ENCODE measurements at regions not wholly inside any gene's neighbourhood (a gene's known extent, or its start where the extent isn't known, plus 50 kb on each side); places are given as distances from the start of the nearest gene placed in this dataset.

DNA sequence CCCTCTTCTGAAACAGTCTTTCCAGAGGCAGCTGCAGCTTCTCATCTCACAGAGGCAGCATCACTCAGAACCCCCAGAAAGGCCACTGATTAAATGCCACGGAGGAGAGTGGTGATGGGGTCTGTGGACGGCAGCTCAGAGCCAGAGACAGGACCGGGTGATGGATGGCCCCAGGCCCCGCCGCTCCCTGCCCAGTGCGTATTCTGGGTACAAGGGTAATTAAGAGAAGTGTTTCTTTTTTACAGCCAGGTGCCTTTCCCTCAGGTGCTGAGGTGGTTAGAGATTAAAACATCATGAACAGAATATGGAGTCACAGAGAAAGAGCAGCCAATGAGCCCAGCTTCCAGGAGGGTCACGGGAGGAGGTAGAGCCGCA, 434.5 kb downstream of the PREX1 start:
- TF ChIP-seq POLR2AphosphoS5 (IDR thresholded peaks at IDR 0.05; ENCODE audit: low read depth, low read length): no peak
- no peak for TF ChIP-seq SPI1 (IDR thresholded peaks at IDR 0.05; ENCODE audit: low read depth, low read length)
- no peak for TF ChIP-seq TAF1 (IDR thresholded peaks at IDR 0.05; ENCODE audit: low read depth, low read length)
- TF ChIP-seq POLR2A (IDR thresholded peaks at IDR 0.05; ENCODE audit: low read depth, low read length): no peak
- no peak for TF ChIP-seq POU2F2 (IDR thresholded peaks at IDR 0.05; ENCODE audit: low read depth, low read length)
- TF ChIP-seq PAX5 (IDR thresholded peaks at IDR 0.05; ENCODE audit: insufficient read depth, low read length, severe bottlenecking): no peak
- FAIRE-seq (no peak), DNase-seq (ENCODE audit: insufficient read length, low spot score) (no peak)

DNA sequence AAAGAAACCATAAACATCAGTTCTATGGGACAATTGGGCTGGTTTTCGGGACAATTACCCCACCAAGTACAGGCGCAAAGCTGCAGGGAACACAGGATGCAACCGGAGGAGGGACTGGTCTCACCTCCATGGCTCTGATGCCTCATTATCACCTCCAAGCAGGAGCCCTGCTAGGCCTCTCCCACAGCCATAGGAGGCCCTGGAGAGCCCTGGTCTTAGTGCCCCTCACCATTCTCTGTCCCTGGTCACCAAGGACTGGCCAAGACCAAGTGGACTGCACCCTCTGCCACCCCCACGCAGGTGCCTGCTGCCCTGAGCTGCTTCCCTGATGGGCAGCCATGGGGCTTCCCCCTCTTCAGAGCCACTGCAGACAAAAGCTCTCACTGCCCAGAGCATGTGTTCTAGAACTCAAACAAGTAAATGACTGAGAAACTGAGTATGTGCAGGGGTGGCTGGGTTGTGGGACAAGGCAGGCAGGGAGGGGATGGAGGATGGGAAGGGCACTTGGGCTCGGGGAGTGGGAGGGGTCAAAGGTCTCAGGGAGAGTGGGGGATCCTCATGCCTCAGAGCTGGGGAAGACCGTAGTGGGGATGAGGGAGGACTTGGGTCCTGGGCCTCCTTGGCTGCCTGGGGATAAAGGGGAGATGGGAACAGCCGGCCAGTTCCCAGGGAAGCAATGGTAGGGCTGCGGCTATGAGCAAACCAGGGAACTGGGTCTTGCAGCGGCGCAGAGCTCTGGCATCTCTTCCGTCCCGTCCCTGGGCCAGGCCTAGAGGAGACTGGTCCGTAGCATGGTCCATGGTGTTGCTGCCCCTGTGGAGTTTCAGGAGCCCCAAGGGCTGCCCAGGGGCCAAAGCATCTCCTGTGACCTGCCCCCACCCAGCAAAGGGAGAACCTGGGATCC, 435.1 kb downstream of the PREX1 start:
- FAIRE-seq (no peak), DNase-seq (ENCODE audit: insufficient read length, low spot score) (no peak)
- TF ChIP-seq POU2F2 (IDR thresholded peaks at IDR 0.05; ENCODE audit: low read depth, low read length): no peak
- no peak for TF ChIP-seq POLR2AphosphoS5 (IDR thresholded peaks at IDR 0.05; ENCODE audit: low read depth, low read length)
- no peak for TF ChIP-seq TAF1 (IDR thresholded peaks at IDR 0.05; ENCODE audit: low read depth, low read length)
- no peak for TF ChIP-seq SPI1 (IDR thresholded peaks at IDR 0.05; ENCODE audit: low read depth, low read length)
- TF ChIP-seq PAX5 (IDR thresholded peaks at IDR 0.05; ENCODE audit: insufficient read depth, low read length, severe bottlenecking): no peak
- TF ChIP-seq POLR2A (IDR thresholded peaks at IDR 0.05; ENCODE audit: low read depth, low read length): no peak

DNA sequence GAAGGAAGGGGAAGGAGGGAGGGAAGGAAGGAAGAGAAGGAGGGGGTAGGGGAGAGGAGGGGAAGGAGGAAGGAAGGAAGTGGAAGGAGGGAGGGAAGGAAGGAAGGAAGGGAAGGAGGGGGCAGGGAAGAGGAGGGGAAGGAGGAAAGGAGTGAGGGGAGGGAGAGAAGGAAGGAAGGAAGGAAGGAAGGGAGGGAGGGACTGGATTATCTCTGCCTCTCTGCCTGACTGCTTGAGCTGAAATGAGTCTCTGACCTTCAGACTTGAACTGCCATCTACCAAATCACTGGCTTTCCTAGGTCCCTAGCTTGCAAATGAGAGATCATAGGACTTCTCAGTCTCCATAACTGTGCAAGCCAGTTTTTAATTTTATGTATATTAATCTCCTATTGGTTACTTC, 436.8 kb downstream of the PREX1 start:
- DNase-seq (ENCODE audit: insufficient read length, low spot score) (no peak), FAIRE-seq (no peak)
- TF ChIP-seq POLR2A (IDR thresholded peaks at IDR 0.05; ENCODE audit: low read depth, low read length): no peak
- TF ChIP-seq SPI1 (IDR thresholded peaks at IDR 0.05; ENCODE audit: low read depth, low read length): no peak
- TF ChIP-seq POU2F2 (IDR thresholded peaks at IDR 0.05; ENCODE audit: low read depth, low read length): no peak
- TF ChIP-seq PAX5 (IDR thresholded peaks at IDR 0.05; ENCODE audit: insufficient read depth, low read length, severe bottlenecking): no peak
- no peak for TF ChIP-seq POLR2AphosphoS5 (IDR thresholded peaks at IDR 0.05; ENCODE audit: low read depth, low read length)
- no peak for TF ChIP-seq TAF1 (IDR thresholded peaks at IDR 0.05; ENCODE audit: low read depth, low read length)

DNA sequence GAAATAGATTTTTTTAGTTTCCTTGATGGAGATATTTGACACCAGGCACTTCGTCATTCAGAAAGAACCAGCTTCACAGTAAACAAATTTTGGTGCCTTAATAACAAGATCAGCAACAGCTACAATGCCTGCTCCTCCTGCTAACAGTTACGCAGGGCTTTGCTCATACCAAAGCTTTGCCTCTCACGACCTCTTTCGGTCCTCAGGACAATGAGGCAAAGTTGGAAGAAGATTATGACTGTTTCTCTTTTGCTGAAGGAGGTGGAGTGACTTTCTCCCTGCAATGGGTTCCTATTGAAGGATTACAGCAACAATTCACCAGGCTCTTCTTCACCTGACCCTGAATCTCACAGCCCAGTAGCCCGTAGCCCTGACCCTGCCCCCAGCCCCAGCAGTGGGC, 440.1 kb downstream of the PREX1 start:
- TF ChIP-seq POLR2A (IDR thresholded peaks at IDR 0.05; ENCODE audit: low read depth, low read length): no peak
- no peak for TF ChIP-seq POU2F2 (IDR thresholded peaks at IDR 0.05; ENCODE audit: low read depth, low read length)
- no peak for TF ChIP-seq SPI1 (IDR thresholded peaks at IDR 0.05; ENCODE audit: low read depth, low read length)
- no peak for TF ChIP-seq PAX5 (IDR thresholded peaks at IDR 0.05; ENCODE audit: insufficient read depth, low read length, severe bottlenecking)
- no peak for TF ChIP-seq POLR2AphosphoS5 (IDR thresholded peaks at IDR 0.05; ENCODE audit: low read depth, low read length)
- no peak for TF ChIP-seq TAF1 (IDR thresholded peaks at IDR 0.05; ENCODE audit: low read depth, low read length)
- DNase-seq (ENCODE audit: insufficient read length, low spot score) (no peak), FAIRE-seq (no peak)

DNA sequence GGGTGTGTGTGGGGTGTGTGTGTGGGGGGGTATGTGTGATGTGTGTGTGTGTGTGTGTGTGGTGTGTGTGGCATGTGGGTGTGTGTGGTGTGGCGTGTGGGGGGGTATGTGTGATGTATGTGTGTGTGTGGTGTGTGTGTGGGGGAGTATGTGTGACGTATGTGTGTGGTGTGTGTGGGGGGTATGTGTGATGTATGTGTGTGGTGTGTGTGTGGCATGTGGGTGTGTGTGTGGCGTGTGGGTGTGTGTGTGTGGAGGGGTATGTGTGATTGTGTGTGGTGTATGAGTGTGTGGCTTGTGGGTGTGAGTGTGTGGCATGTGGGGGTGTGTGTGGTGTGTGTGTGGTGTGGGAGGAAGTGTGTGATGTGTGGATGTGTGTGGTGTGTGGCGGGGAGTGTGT, 442.3 kb downstream of the PREX1 start:
- TF ChIP-seq POLR2AphosphoS5 (IDR thresholded peaks at IDR 0.05; ENCODE audit: low read depth, low read length) (no peak), TAF1 (IDR thresholded peaks at IDR 0.05; ENCODE audit: low read depth, low read length) (no peak), PAX5 (IDR thresholded peaks at IDR 0.05; ENCODE audit: insufficient read depth, low read length, severe bottlenecking) (no peak), SPI1 (IDR thresholded peaks at IDR 0.05; ENCODE audit: low read depth, low read length) (no peak), POU2F2 (IDR thresholded peaks at IDR 0.05; ENCODE audit: low read depth, low read length) (no peak), POLR2A (IDR thresholded peaks at IDR 0.05; ENCODE audit: low read depth, low read length) (no peak)
- no peak for DNase-seq (ENCODE audit: insufficient read length, low spot score)
- peak; percentile 75 for FAIRE-seq

DNA sequence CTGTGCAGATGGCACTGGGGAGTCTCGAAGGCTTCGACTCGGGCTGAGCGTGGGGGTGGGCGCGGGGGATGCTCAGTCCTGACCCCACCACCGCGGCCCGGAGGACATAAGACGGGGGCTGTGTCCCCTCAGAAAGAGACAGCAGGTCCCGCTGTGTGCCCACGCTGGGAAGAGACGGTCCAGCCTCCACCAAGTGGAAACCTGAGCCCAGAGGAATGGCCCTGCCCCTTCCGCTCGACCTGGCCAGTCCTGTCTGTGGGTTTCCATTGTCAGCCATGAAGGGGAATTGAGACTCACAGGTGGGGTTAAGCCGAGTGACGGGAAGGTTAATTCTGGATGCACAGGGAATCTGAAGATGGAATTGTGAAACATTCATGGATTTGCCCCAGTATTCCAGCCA, 442.7 kb downstream of the PREX1 start:
- DNase-seq (ENCODE audit: insufficient read length, low spot score) (no peak), FAIRE-seq (no peak)
- no peak for TF ChIP-seq SPI1 (IDR thresholded peaks at IDR 0.05; ENCODE audit: low read depth, low read length)
- TF ChIP-seq PAX5 (IDR thresholded peaks at IDR 0.05; ENCODE audit: insufficient read depth, low read length, severe bottlenecking): no peak
- no peak for TF ChIP-seq POU2F2 (IDR thresholded peaks at IDR 0.05; ENCODE audit: low read depth, low read length)
- no peak for TF ChIP-seq POLR2AphosphoS5 (IDR thresholded peaks at IDR 0.05; ENCODE audit: low read depth, low read length)
- no peak for TF ChIP-seq POLR2A (IDR thresholded peaks at IDR 0.05; ENCODE audit: low read depth, low read length)
- TF ChIP-seq TAF1 (IDR thresholded peaks at IDR 0.05; ENCODE audit: low read depth, low read length): no peak

DNA sequence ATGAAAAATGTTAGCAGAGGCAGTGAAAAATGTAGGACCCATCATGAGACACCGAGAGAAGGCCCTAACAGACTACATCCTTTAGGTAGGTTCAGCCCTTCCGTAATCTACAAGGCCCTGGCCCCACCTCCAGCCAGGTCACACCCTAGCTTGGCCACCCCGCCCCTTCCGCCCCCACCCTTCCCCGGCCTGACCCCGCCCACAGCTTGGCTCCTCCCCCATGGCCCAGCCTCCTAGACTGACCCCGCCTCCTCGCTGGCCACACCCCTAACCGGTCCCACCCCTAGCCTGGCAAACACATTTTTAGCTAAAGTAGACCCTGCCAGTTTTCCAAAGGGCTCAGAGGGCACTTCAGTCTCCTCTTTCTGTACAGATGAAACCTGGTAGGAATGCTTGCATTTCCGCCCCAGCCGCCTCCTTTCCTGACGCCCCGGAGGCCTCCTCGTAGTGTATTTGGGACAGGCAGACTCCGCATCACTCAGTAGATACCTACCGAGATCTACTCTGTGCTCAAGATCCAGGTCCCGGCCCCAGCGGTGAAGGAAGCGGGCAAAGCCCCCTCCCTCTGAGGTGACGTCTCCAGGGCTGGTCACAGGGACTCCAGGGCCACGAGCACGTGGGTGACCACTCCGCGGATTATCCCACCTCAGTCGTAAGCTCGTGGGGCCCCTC, 443.5 kb downstream of the PREX1 start:
- FAIRE-seq: no peak
- no peak for DNase-seq (ENCODE audit: insufficient read length, low spot score)
- no peak for TF ChIP-seq POLR2AphosphoS5 (IDR thresholded peaks at IDR 0.05; ENCODE audit: low read depth, low read length)
- no peak for TF ChIP-seq TAF1 (IDR thresholded peaks at IDR 0.05; ENCODE audit: low read depth, low read length)
- no peak for TF ChIP-seq POU2F2 (IDR thresholded peaks at IDR 0.05; ENCODE audit: low read depth, low read length)
- TF ChIP-seq SPI1 (IDR thresholded peaks at IDR 0.05; ENCODE audit: low read depth, low read length): no peak
- no peak for TF ChIP-seq POLR2A (IDR thresholded peaks at IDR 0.05; ENCODE audit: low read depth, low read length)
- TF ChIP-seq PAX5 (IDR thresholded peaks at IDR 0.05; ENCODE audit: insufficient read depth, low read length, severe bottlenecking): no peak

DNA sequence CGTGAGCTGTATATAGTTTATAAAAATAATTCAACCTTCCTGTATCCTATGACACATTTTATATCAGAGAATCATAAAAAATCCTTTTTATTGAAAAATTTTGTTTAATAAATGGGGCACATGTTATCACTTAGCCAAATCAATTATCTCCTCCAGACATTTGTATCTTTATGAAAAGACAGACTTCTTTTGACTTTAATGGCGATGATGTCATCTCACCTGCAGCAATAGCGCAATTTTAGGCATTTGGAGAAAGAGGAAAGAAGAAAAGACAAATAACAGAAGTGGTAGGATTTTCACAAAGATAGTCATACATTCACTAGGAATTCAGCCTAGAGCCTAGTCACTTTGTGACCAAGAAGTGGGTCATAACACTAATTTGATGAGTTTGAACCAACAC, 444.5 kb downstream of the PREX1 start:
- DNase-seq (ENCODE audit: insufficient read length, low spot score): no peak
- no peak for FAIRE-seq
- no peak for TF ChIP-seq PAX5 (IDR thresholded peaks at IDR 0.05; ENCODE audit: insufficient read depth, low read length, severe bottlenecking)

DNA sequence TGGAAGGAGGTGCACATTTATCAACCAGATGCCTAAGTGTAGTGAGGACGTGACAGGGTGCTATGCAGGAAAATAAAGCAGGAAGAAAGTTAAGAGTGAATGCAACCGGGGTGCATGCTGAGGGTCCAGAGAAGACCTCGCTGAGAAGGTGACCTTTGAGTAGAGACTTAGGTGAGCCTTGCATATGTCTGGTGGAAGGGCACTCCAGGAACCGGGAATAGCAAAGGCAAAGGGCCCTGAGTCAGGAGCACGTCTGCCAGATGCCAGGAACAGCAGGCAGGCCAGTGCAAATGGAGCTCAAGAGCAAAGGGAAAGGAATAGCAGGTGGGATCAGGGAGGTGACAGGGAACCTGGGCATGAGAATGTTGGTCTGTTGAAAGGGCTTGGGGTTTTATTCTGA, 445.5 kb downstream of the PREX1 start:
- TF ChIP-seq POLR2AphosphoS5 (IDR thresholded peaks at IDR 0.05; ENCODE audit: low read depth, low read length) (no peak), TAF1 (IDR thresholded peaks at IDR 0.05; ENCODE audit: low read depth, low read length) (no peak), PAX5 (IDR thresholded peaks at IDR 0.05; ENCODE audit: insufficient read depth, low read length, severe bottlenecking) (no peak), POLR2A (IDR thresholded peaks at IDR 0.05; ENCODE audit: low read depth, low read length) (no peak), SPI1 (IDR thresholded peaks at IDR 0.05; ENCODE audit: low read depth, low read length) (no peak), POU2F2 (IDR thresholded peaks at IDR 0.05; ENCODE audit: low read depth, low read length) (no peak)
- FAIRE-seq (no peak), DNase-seq (ENCODE audit: insufficient read length, low spot score) (no peak)
